Liver (tissue), 3 donors: ENCODE measurements at regions not wholly inside any gene's neighbourhood (a gene's known extent, or its start where the extent isn't known, plus 50 kb on each side); places are given as distances from the start of the nearest gene placed in this dataset.

ENCODE experiments used
- ATF3 ChIP-seq: IDR thresholded peaks from 2 replicates; pipeline ENCODE4 v1.6.1; 2016; ENCODE audit warnings: antibody characterized with exemption
- CTCF ChIP-seq: fragments of 150-350 bp; IDR thresholded peaks from 2 replicates; pipeline ENCODE4 v1.5.1; 2017; ENCODE audit warnings: improper control_type of control experiment, low read depth, low read length; ENCODE audit not compliant: missing input control
- EGR1 ChIP-seq, 2 donors: IDR thresholded peaks; 2 replicates each; pipeline ENCODE4 v1.6.1; 2016 to 2018; ENCODE audit warnings: antibody characterized with exemption in 2 of 2, low read depth in 2 of 2
- GABPA ChIP-seq, 2 donors: IDR thresholded peaks in 1 of 2; conservative IDR thresholded peaks in 1 of 2; 2 replicates each; pipeline ENCODE4 v1.6.1; 2016; ENCODE audit warnings: antibody characterized with exemption in 2 of 2, mild to moderate bottlenecking in 1 of 2, moderate library complexity in 1 of 2
- JUND ChIP-seq, 2 donors: IDR thresholded peaks; 2 replicates each; pipeline ENCODE4 v1.6.1; 2016; ENCODE audit warnings: antibody characterized with exemption in 2 of 2
- MAX ChIP-seq: IDR thresholded peaks from 2 replicates; pipeline ENCODE4 v1.6.1; 2016; ENCODE audit warnings: antibody characterized with exemption
- NR2F2 ChIP-seq: IDR thresholded peaks from 2 replicates; pipeline ENCODE4 v1.6.1; 2016; ENCODE audit warnings: antibody characterized with exemption
- RAD21 ChIP-seq, 2 donors: IDR thresholded peaks; 2 replicates each; pipeline ENCODE4 v1.6.1; 2016; ENCODE audit warnings: antibody characterized with exemption in 2 of 2, mild to moderate bottlenecking in 2 of 2
- REST ChIP-seq: IDR thresholded peaks from 2 replicates; pipeline ENCODE4 v1.6.1; 2016; ENCODE audit warnings: antibody characterized with exemption, mild to moderate bottlenecking
- RXRA ChIP-seq, 2 donors: IDR thresholded peaks; 2 replicates each; pipeline ENCODE4 v1.6.1; 2017 to 2018; ENCODE audit warnings: antibody characterized with exemption in 2 of 2, mild to moderate bottlenecking in 1 of 2
- SP1 ChIP-seq: IDR thresholded peaks from 2 replicates; pipeline ENCODE4 v1.6.1; 2018; ENCODE audit warnings: antibody characterized with exemption, mild to moderate bottlenecking
- TAF1 ChIP-seq: conservative IDR thresholded peaks from 2 replicates; pipeline ENCODE4 v1.6.1; 2016; ENCODE audit warnings: antibody characterized with exemption, mild to moderate bottlenecking
- YY1 ChIP-seq: IDR thresholded peaks from 2 replicates; pipeline ENCODE4 v1.6.1; 2016; ENCODE audit warnings: antibody characterized with exemption, mild to moderate bottlenecking
- donor health status: healthy.
- donor health status: healthy.

- TF ChIP-seq CTCF (peak; percentile 97), TAF1 (no peak), RXRA (IDR thresholded peaks at IDR 0.05) (no peak), EGR1 (IDR thresholded peaks at IDR 0.05; ENCODE audit: low read depth in 2 of 2) (no peak), RAD21 (IDR thresholded peaks at IDR 0.05) (peak; percentile 89 to 91), REST (no peak), ATF3 (no peak), GABPA (IDR thresholded peaks at IDR 0.05 in 1 of 2, conservative IDR thresholded peaks at IDR 0.05 in 1 of 2) (no peak), MAX (no peak), JUND (IDR thresholded peaks at IDR 0.05) (no peak), SP1 (no peak), NR2F2 (no peak), YY1 (no peak)
Observed at GRCh38 chr16:6643080-6643686, 689.5 kb upstream of the RBFOX1 start.
